ENCODE measurements at regions not wholly inside any gene's neighbourhood (a gene's known extent, or its start where the extent isn't known, plus 50 kb on each side); places are given as distances from the start of the nearest gene placed in this dataset.
A peak's percentile ranks its signal among the peaks of the same experiment; 100 is the strongest.
"Not testable (repeated sequence)": the region's sequence is repeated elsewhere in the genome, so short reads cannot be mapped to it uniquely, and the experiment has no call there.

DNA sequence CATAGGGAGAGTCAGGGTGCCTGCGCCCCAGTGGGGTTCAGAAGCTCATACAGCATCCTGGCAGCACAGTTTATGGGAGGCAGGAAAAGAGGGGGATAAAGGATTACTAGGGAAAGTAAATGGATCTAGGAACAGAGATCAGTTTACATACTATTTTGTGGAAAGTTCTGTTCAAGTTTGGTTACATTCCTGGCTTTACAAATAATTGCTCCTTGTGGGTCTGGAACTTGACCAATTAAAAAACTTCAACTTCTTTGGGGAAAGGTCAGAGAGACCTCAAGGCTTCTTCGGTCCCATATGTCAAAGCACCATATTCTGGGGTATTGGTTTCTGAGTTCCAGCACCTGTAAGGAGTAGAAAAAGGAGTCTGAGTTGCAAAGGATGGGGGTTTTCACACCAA, 64.1 kb downstream of the ZDHHC19 start:
- DNase-seq, result no peak

DNA sequence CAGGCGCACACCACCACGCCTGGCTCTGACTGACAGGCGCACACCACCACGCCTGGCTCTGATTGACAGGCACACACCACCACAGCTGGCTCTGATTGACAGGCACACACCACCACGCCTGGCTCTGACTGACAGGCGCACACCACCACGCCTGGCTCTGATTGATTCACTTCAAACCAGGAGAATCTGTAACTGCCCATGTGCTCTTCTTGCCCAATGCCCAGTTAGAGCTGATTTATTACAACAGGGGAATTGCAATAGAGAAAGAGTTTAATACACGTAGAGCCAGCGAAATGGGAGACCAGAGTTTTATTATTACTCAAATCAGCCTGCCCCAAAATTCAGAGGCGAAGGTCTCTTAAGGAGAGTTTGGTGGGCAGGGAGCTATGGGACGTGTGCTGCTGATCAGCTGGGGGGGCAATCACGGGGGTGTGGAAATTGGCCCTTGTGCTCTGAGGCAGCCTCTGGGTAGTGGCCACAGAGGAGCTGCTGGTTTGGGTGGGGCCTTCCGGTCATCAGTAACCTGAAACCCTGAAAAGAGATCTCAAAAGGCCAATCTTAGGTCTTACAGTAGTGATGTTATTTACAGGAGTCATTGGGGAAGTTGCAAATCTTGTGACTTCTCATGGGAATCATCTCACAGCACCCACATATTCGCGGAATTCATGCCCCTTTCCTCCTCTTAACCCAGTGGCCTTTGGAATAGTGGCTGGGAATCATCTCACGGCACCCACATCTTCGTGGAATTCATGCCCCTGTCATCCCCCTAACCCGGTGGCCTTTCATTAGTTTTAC, 63.8 kb upstream of the TFRC start:
- no peak for DNase-seq

DNA sequence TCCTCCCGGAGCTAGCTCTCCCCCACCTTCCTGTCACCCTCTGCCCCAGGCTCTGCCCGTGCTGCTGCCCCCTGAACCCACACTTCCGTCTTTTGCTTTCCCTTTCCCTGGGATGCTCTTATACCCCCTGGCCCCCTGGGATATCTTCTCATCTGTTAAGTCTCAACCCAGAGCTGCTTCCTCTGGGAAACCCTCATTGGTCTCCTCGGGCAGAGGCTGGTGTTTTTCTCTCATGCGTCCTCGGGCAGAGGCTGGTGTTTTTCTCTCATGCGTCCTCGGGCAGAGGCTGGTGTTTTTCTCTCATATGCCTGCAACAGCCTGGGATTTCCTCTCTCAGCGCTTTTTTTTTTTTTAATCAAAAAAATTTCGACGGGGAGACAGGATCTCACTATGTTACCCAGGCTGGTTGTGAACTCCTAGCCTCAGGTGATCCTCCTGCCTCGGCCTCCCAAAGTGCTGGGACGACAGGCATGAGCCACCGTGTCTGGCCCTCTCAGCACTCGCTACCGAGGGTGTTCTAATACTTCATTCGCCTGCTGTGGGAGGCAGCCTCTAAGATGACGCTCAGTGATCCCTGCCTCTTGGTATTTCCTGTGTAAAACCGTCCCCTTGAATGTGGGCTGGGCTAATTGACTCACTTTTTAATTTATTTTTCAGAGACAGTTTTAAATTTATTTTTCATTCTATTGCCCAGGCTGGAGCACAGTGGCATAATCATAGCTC, 62.7 kb upstream of the TFRC start:
- peak; percentile 33 for DNase-seq

DNA sequence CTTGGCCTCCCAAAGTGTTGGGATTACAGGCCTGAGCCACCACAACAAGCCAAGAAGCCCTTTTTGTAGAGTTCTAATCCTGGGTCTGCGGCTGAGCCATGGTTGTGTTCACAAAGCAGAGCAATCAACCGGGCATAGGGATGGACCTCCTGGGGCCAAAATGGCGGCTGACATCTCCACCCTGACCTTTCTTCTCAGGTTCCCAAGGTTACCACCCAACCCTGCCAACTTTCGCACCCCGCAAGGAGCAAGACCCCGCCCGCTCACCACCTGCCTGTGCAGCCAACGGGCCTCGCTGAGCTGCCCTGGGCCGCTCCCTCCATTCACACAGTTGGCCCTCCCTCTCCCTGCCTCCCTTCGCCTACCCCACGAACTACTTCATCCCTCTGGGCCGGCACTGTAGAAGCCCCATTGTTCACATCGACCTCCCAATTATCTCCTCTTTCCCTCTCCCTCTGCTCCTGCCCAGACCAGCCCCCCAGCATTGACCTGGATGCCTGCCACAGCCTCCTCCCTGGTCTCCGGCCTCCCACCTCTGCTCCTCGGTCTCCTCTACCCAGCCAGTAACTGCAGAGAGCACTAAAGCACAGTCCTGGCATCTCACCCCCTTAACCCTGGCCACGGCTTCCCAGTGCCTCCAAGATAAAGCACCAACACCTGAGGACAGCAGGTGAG, 62.0 kb upstream of the TFRC start:
- no peak for DNase-seq

DNA sequence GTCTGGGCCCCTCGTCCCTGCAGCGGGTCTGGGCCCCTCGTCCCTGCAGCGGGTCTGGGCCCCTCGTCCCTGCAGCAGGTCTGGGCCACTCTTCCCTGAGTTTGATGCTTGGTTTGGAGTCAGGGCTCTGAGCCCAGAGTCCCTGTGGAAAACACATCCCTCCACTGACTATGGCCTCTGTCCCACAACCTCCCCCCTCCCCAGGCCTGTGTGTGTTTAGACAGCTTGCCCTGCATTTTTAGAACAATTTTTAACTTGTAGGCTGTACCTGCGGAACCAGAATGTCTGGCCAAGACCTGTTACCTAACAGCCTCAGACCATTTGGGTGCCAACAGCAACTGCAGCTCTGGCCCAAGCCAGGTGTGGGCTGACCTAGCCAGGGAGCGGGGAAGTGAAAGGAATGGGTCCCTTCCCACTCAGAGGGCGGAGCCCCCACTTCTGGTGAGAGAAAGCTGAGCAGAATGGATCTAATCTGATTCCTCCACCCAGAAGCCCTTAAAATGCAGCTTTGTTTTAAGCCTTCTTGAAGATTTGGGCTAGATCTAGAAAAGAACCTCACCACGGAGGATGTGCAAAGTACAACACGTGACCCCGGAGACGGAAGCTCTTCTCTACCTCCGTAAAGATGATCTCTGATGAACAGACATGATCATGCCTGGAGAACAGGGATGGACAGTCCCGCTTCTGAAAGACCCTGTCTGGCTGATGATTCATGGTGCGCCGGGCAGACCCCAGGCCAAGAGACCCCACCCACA, 60.5 kb upstream of the TFRC start:
- no peak for DNase-seq

DNA sequence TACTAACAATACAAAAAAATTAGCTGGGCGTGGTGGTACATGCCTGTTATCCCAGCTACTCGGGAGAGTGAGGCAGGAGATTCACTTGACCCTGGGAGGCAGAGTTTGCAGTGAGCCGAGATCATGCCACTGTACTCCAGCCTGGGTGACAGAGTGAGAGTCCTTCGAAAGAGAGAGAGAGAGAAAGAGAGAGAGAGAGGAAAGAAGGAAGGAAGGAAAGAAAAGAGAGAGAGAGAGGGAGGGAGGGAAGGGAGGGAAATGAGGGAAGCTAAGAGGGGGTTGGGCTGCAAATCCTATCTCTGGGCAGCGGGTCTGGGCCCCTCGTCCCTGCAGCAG, 59.9 kb upstream of the TFRC start:
- no peak for DNase-seq

DNA sequence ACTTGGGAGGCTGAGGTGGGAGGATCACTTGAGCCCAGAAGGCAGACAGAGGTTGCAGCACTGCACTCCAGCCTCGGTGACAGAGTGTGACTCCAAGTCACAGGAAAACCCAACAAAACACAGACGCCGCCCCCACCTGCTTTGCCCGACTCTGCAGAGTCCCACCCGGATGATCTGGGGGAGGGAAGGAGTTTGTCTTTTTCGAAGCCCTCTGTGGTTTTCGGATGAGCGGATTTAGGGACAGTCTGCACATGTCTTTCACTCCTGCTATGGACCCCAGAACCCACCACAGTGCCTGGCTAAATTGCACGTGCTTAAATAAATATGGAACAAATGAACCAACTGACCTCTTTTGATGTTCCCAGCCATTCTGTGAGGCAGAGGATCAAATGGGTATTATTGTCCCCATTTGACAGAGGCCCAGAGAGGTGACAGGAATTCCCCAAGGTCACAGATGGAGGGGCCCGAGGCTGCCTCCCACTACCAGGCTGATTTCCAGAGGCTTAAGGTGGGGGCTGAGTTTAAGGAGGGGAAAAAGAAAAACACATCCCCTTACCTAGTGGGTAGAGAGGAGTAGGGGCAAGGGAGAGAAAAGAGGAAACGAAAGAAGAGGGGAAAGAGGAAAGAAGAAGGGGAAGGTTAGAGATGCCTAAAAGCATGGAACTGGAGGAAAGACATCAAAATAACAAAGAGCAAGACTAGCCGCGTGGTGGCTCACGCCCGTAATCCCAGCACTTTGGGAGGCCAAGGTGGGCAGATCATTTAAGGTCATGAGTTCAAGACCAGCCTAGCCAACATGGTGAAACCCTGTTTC, 59.4 kb upstream of the TFRC start:
- DNase-seq, result no peak

DNA sequence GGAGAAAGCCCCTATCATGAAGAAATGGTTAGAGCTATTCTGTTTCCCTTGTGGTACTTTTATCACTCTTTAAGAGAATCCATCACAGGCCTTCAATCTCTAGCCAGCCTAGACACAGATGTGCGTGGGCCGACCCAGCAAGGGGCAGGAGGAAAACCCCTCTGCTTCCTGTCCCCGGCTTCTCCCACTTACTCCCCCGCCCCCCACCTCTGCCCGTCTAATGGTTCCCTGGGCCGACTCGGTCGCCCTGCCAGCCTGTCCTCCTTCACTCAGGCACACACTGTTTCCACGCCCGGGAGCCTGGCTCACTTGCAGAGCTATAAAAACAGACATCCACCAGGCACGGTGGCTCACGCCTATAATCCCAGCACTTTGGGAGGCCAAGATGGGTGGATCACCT, 58.3 kb upstream of the TFRC start:
- no peak for DNase-seq

DNA sequence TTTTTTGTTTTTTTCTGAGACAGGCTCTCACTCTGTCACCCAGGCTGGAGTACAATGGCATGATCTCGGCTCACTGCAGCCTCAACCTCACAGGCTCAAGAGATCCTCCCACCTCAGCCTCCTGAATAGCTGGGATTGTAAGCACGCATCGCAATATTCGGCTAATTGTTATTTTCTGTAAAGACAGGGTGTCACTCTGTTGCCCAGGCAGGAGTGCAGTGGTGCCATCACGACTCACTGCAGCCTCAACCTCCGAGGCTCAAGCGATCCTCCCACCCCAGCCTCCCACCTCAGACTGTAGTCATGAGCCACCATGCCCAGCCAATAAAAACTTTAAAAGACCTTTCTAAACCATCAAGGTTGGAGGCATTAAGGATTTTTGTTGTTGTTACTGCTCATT, 57.4 kb upstream of the TFRC start:
- no peak for DNase-seq

DNA sequence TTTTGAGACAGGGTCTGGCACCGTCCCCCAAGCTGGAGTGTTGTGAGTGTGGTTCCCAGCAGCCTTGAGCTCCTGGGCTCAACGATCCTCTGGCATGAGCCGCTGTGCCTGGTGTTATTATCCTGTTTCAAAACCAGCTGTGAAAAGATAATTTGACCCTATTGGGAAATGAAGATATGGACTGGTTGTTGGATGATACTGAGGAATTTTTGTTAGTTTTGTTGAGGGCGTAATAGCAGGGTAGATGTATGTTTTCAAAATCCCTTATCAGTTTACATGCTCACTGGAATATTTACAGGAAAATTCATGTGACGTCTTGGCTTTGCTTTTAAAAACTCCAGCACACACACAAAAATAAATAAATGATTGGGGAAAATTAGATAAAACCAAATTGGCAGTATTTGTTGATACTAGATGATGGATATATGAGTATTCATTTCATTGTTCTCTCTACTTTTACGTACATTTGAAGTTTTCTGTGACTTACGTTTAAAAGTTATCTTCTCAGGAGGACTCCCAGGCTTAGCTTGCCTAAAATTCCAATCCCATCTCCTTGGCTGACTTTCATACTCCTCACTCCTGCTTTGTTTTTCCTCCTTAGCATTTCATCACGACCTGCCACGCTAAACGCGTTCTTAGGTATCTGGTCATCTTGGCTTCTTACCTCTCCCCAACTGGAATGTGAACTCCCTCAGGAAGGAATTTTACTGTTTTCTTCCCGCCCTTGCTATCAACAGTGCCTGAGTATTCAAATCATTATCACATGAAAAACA, 56.8 kb upstream of the TFRC start:
- no peak for DNase-seq

DNA sequence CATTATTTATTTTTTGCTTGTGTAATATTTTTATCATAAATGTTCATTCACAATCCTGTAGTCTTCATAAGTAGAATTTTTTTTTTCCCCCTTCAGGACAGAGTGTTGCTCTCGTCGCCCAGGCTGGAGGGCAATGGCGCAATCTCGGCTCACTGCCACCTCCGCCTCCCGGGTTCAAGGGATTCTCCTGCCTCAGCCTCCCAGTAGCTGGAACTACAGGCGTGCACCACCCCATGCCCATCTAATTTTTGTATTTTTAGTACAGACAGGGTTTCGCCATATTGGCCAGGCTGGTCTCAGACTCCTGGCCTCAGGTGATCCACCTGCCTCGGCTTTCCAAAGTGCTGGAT, 54.7 kb upstream of the TFRC start:
- DNase-seq, result not testable (repeated sequence)

DNA sequence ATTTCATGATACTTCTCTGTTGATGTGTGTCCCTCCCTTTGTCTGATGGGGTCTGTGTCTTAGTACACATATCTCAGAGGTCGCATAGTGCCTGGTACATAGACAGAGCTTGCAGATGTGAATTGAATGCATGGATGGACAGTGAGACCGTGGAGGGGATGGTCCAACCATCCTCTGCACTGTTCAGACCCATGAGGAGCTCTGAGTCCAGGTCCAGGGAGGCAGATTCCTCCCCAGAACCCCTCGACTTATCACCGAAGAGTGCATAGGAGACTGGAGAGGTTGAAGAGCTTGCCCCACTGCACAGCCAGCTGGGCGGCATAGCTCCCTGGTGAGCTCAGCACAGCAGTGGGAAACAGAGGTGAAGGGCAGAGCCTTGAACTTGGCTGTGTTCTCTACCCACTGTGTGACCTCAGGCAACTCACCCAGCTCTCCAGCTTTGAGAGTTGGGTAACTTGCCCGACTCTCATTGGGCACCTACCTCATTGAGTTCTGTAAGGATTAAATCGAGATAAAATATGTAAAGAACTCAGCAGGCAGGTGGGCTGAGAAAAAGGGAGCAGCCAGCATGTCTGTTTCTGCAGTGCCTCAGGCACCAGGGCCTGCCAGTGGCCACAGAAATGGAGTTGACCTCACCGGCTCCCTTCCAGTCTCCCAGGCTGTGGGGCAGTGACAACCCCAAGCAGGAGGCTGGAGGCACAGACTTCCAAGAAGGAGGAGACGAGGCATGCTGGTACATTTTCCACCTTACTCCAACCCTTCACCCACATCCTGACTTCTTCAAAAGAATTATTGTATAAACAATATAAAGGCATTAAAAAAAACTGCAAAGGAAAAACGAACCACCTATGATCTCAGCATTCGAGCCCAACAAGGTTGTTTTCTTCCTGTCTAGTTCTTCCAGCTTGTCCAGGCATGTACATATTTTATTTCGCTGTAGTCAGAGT, 54.1 kb upstream of the TFRC start:
- no peak for DNase-seq

DNA sequence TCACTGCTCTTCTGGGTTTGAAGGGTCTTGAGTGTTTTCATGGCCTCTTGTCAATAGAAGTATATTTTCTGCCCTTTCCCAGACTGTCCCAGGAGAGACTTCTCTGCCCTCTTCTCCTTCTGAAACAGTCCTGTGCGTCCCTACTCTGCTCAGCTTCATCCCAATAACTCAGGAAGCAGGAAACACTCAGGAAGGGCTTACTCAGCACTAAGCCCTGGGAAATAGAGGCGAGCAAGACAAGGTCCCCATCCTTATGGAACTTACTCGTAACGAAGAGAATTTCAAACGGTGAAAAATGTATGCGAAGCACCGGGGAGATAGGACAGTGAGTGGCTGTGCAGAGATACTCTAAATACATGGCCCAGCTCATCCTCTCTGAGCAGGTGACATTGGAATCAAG, 52.8 kb upstream of the TFRC start:
- DNase-seq, result no peak

DNA sequence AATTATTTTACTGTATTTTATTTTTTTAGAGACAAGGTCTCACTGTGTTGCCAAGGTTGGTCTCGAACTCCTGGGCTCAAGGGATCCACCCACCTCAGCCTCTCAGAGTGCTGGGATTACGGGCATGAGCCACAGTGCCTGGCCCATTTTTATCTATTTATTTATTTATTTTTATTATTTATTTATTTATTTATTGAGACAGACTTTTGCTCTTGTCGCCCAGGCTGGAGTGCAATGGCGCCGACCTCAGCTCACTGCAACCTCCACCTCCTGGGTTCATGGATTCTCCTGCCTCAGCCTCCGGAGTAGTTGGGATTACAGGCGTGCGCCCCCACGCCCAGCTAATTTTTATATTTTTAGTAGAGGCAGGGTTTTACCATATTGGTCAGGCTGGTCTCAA, 52.0 kb upstream of the TFRC start:
- DNase-seq, result not testable (repeated sequence)

DNA sequence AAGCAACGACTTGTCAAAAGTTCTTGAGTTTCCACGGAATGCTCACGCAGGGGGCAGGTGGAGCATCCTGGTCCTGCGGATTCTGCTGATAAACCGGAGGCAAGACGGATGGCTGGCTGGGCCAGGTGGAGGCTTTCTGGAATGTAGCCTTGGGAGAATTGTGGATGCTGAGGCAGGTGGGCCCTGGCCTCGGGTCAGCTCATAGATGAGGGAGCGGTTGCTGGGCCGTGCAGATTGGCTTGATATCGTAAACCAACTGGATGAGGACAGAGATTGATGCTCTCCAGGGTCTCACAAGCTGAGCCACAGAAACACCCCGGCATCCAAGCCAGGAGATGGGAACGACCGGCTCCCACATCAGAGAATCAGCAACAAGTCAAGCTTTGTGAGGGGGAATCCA, 50.0 kb upstream of the TFRC start:
- no peak for DNase-seq
